Spinal cord (tissue), 9 donors: ENCODE measurements at regions not wholly inside any gene's neighbourhood (a gene's known extent, or its start where the extent isn't known, plus 50 kb on each side); places are given as distances from the start of the nearest gene placed in this dataset.

Source experiments
- DNase-seq, 6 donors: peaks; one replicate each; pipeline versions ENCODE4 v3.0.0 to v3.0.0-alpha.2; 2013 to 2015; ENCODE audit warnings: low spot score in 6 of 6, low read depth in 4 of 6
- H3K27ac ChIP-seq: one replicate; pipeline ENCODE4 v1.5.1; 2013; ENCODE audit warnings: low read depth, low read length, control low read depth
- H3K27me3 ChIP-seq: one replicate; pipeline ENCODE4 v1.6.1; 2013; ENCODE audit warnings: low read length; ENCODE audit not compliant: control insufficient read depth, insufficient read depth
- H3K36me3 ChIP-seq: one replicate; pipeline ENCODE4 v1.6.1; 2013; ENCODE audit warnings: low read length; ENCODE audit not compliant: control insufficient read depth, insufficient read depth
- H3K4me1 ChIP-seq: one replicate; pipeline ENCODE4 v1.6.1; 2013; ENCODE audit warnings: low read length; ENCODE audit not compliant: control insufficient read depth, insufficient read depth
- H3K4me3 ChIP-seq: one replicate; pipeline ENCODE4 v1.5.1; 2013; ENCODE audit warnings: low read depth, low read length, control low read depth
- H3K9me3 ChIP-seq: one replicate; pipeline ENCODE4 v1.6.1; 2013; ENCODE audit warnings: low read length; ENCODE audit not compliant: control insufficient read depth, insufficient read depth
- WGBS: methylation state at CpG from one replicate; pipeline ENCODE4 v1.1.5; 2013; ENCODE audit warnings: missing lambda C conversion rate; ENCODE audit not compliant: insufficient coverage; 5-methylcytosine and 5-hydroxymethylcytosine counted together
- donor health status: healthy.

- H3K4me3 ChIP-seq = no peak overlapping the region
- WGBS = 67% methylated on average over 1 of the region's 3 CpGs
- H3K27ac ChIP-seq = no peak overlapping the region
- DNase-seq = peak in 1 of 6 donors; percentile 85
- no peaks in the 10 kb centered on the region for H3K27me3 ChIP-seq
- H3K9me3 ChIP-seq = no peaks in the 10 kb centered on the region
- peaks cover 3% of the 10 kb centered on the region for H3K4me1 ChIP-seq
- no peaks in the 10 kb centered on the region for H3K36me3 ChIP-seq
These were observed 266.2 kb downstream of the MED10 start for GRCh38 chr5:6112125-6112524.

- WGBS = 93% methylated on average over 6 of the region's 6 CpGs
- no peak overlapping the region for H3K4me3 ChIP-seq
- no peak for DNase-seq
- H3K36me3 ChIP-seq = no peaks in the 10 kb centered on the region
- no peak overlapping the region for H3K27ac ChIP-seq
- H3K27me3 ChIP-seq = no peaks in the 10 kb centered on the region
- H3K9me3 ChIP-seq = no peaks in the 10 kb centered on the region
- H3K4me1 ChIP-seq = peaks cover 3% of the 10 kb centered on the region
These were observed 267.2 kb downstream of the MED10 start for GRCh38 chr5:6111131-6111530.

- no peaks in the 10 kb centered on the region for H3K9me3 ChIP-seq
- H3K4me1 ChIP-seq = peaks cover 4% of the 10 kb centered on the region
- no peak for DNase-seq
- no peak overlapping the region for H3K27ac ChIP-seq
- no peaks in the 10 kb centered on the region for H3K36me3 ChIP-seq
- 94% methylated on average over 3 of the region's 8 CpGs for WGBS
- no peaks in the 10 kb centered on the region for H3K27me3 ChIP-seq
- H3K4me3 ChIP-seq = no peak overlapping the region
These were observed 267.8 kb downstream of the MED10 start for GRCh38 chr5:6110441-6111005.

- no peak for DNase-seq
- Histone ChIP-seq H3K9me3 (no peaks in the 10 kb centered on the region), H3K27ac (no peak overlapping the region), H3K4me1 (peaks cover 7% of the 10 kb centered on the region), H3K36me3 (no peaks in the 10 kb centered on the region), H3K4me3 (no peak overlapping the region), H3K27me3 (no peaks in the 10 kb centered on the region)
- WGBS = 90% methylated on average over 8 of the region's 11 CpGs
These were observed 269.1 kb downstream of the MED10 start for GRCh38 chr5:6108981-6109825.

GRCh38 chr5:6108540-6108848 is 269.9 kb downstream of the MED10 start:
- Histone ChIP-seq H3K4me1 (peaks cover 7% of the 10 kb centered on the region), H3K27me3 (no peaks in the 10 kb centered on the region), H3K9me3 (no peaks in the 10 kb centered on the region), H3K36me3 (no peaks in the 10 kb centered on the region), H3K27ac (no peak overlapping the region), H3K4me3 (no peak overlapping the region)
- 86% methylated on average over 1 of the region's 5 CpGs for WGBS
- DNase-seq = peak in 1 of 6 donors; percentile 34

GRCh38 chr5:6107675-6108539 is 270.4 kb downstream of the MED10 start:
- WGBS = 57% methylated on average over 8 of the region's 13 CpGs
- no peak overlapping the region for H3K27ac ChIP-seq
- no peaks in the 10 kb centered on the region for H3K27me3 ChIP-seq
- H3K9me3 ChIP-seq = no peaks in the 10 kb centered on the region
- H3K36me3 ChIP-seq = no peaks in the 10 kb centered on the region
- no peak for DNase-seq
- no peak overlapping the region for H3K4me3 ChIP-seq
- H3K4me1 ChIP-seq = peaks cover 7% of the 10 kb centered on the region

GRCh38 chr5:6106756-6107155 is 271.6 kb downstream of the MED10 start:
- Histone ChIP-seq H3K27ac (no peak overlapping the region), H3K4me1 (peaks cover 7% of the 10 kb centered on the region), H3K4me3 (no peak overlapping the region), H3K36me3 (no peaks in the 10 kb centered on the region), H3K27me3 (no peaks in the 10 kb centered on the region), H3K9me3 (no peaks in the 10 kb centered on the region)
- no peak for DNase-seq
- 100% methylated on average over 6 of the region's 6 CpGs for WGBS

GRCh38 chr5:6105320-6105719 is 273.0 kb downstream of the MED10 start:
- peaks cover 5% of the 10 kb centered on the region for H3K4me1 ChIP-seq
- no peaks in the 10 kb centered on the region for H3K27me3 ChIP-seq
- WGBS = 38% methylated on average over 3 of the region's 4 CpGs
- DNase-seq = peak in 2 of 6 donors; percentile 26 to 87
- H3K27ac ChIP-seq = no peak overlapping the region
- no peak overlapping the region for H3K4me3 ChIP-seq
- H3K9me3 ChIP-seq = no peaks in the 10 kb centered on the region
- H3K36me3 ChIP-seq = no peaks in the 10 kb centered on the region

GRCh38 chr5:6096101-6096500 is 282.2 kb downstream of the MED10 start:
- H3K27ac ChIP-seq = no peak overlapping the region
- H3K27me3 ChIP-seq = no peaks in the 10 kb centered on the region
- WGBS = 18% methylated on average over 1 of the region's 3 CpGs
- no peaks in the 10 kb centered on the region for H3K9me3 ChIP-seq
- peaks cover 3% of the 10 kb centered on the region for H3K4me1 ChIP-seq
- DNase-seq = peak in 4 of 6 donors; percentile 42 to 92 (median 76)
- no peaks in the 10 kb centered on the region for H3K36me3 ChIP-seq
- no peak overlapping the region for H3K4me3 ChIP-seq
